Ascending aorta (tissue), 2 donors: ENCODE measurements at regions not wholly inside any gene's neighbourhood (a gene's known extent, or its start where the extent isn't known, plus 50 kb on each side); places are given as distances from the start of the nearest gene placed in this dataset.

Experiments used
- DNase-seq, 2 donors: peaks; one replicate each; pipeline ENCODE4 v3.0.0-alpha.2; 2019; ENCODE audit warnings: low spot score in 2 of 2
- H3K27ac ChIP-seq, 2 donors: fragments of 200-600 bp; sonication (generic); one replicate each; pipeline ENCODE4 v1.5.1; 2016 to 2017; ENCODE audit warnings: mild to moderate bottlenecking in 1 of 2
- H3K27me3 ChIP-seq: fragments of 200-600 bp; sonication (generic); one replicate; pipeline ENCODE4 v1.5.1; 2017
- H3K36me3 ChIP-seq, 2 donors: fragments of 200-600 bp; sonication (generic); one replicate each; pipeline ENCODE4 v1.5.1; 2016
- H3K4me1 ChIP-seq, 2 donors: fragments of 200-600 bp; sonication (generic); one replicate each; pipeline ENCODE4 v1.5.1; 2016 to 2017; ENCODE audit warnings: mild to moderate bottlenecking in 1 of 2
- H3K4me3 ChIP-seq, 2 donors: fragments of 200-600 bp; sonication (generic); one replicate each; pipeline ENCODE4 v1.5.1; 2016 to 2017; ENCODE audit warnings: mild to moderate bottlenecking in 1 of 2
- H3K9me3 ChIP-seq, 2 donors: fragments of 200-600 bp; sonication (generic); one replicate each; pipeline ENCODE4 v1.5.1; 2016
- CTCF ChIP-seq, 3 experiments: fragments of 200-600 bp in 2 of 3; fragments of 450-650 bp in 1 of 3; sonication (generic) in 2 of 3; IDR thresholded peaks; one replicate each; pipeline ENCODE4 v1.5.1; 2016 to 2019; ENCODE audit warnings: antibody characterized with exemption in 3 of 3, mild to moderate bottlenecking in 1 of 3, moderate library complexity in 1 of 3
- intact Hi-C: fragments of 100-400 bp; cut with DNase I; formaldehyde crosslinking; loops from one replicate; pipeline ENCODE4 v1.15.1; 2023

- DNase-seq = no peak
- TF ChIP-seq CTCF (IDR thresholded peaks at IDR 0.05) = no peak
- Histone ChIP-seq H3K9me3 (no peaks in the 10 kb centered on the region), H3K36me3 (no peaks in the 10 kb centered on the region), H3K27ac (no peak overlapping the region), H3K27me3 (no peaks in the 10 kb centered on the region), H3K4me1 (no peaks in the 10 kb centered on the region), H3K4me3 (no peak overlapping the region)
- intact Hi-C loops = no loop called here
Measured at GRCh38 chr7:80974396-80975358, 55.8 kb upstream of the SEMA3C start.

GRCh38 chr7:80971225-80971624 is 52.4 kb upstream of the SEMA3C start:
- Histone ChIP-seq H3K4me3 (no peak overlapping the region), H3K4me1 (no peaks in the 10 kb centered on the region), H3K36me3 (no peaks in the 10 kb centered on the region), H3K9me3 (no peaks in the 10 kb centered on the region), H3K27ac (no peak overlapping the region), H3K27me3 (no peaks in the 10 kb centered on the region)
- intact Hi-C loops = no loop called here
- DNase-seq = no peak
- no peak for TF ChIP-seq CTCF (IDR thresholded peaks at IDR 0.05)
